ENCODE measurements at regions not wholly inside any gene's neighbourhood (a gene's known extent, or its start where the extent isn't known, plus 50 kb on each side); places are given as distances from the start of the nearest gene placed in this dataset.

- no peaks in the 10 kb centered on the region for H3K79me2 ChIP-seq
- no peak overlapping the region for H3K4me3 ChIP-seq (ENCODE audit: low read depth, low read length)
- H3K9ac ChIP-seq = no peak overlapping the region
- no peaks in the 10 kb centered on the region for H3K9me3 ChIP-seq (ENCODE audit: control insufficient read depth, low read length)
- no peak overlapping the region for H2AFZ ChIP-seq
- no peak overlapping the region for H3K27ac ChIP-seq
- no peaks in the 10 kb centered on the region for H3K36me3 ChIP-seq (ENCODE audit: control insufficient read depth, insufficient read depth, low read length)
- no peak overlapping the region for H3K4me2 ChIP-seq (ENCODE audit: low read length)
- no peaks in the 10 kb centered on the region for H3K27me3 ChIP-seq (ENCODE audit: control insufficient read depth, insufficient read depth, low read length)
- H3K4me1 ChIP-seq = no peaks in the 10 kb centered on the region
- no peak for TF ChIP-seq CTCF (IDR thresholded peaks at IDR 0.05)
Measured at GRCh38 chr6:157770946-157771345, 52.1 kb upstream of the SNX9 start.

- Histone ChIP-seq H3K4me2 (ENCODE audit: low read length) (no peak overlapping the region), H3K9ac (no peak overlapping the region), H2AFZ (no peak overlapping the region), H3K27me3 (ENCODE audit: control insufficient read depth, insufficient read depth, low read length) (no peaks in the 10 kb centered on the region), H3K27ac (no peak overlapping the region), H3K79me2 (no peaks in the 10 kb centered on the region), H3K36me3 (ENCODE audit: control insufficient read depth, insufficient read depth, low read length) (no peaks in the 10 kb centered on the region), H3K9me3 (ENCODE audit: control insufficient read depth, low read length) (no peaks in the 10 kb centered on the region), H3K4me3 (ENCODE audit: low read depth, low read length) (no peak overlapping the region), H3K4me1 (no peaks in the 10 kb centered on the region)
- TF ChIP-seq CTCF (IDR thresholded peaks at IDR 0.05) = no peak
Measured at GRCh38 chr6:157772820-157773219, 50.2 kb upstream of the SNX9 start.
